Neural progenitor cell (in vitro differentiated cells): ENCODE measurements at regions not wholly inside any gene's neighbourhood (a gene's known extent, or its start where the extent isn't known, plus 50 kb on each side); places are given as distances from the start of the nearest gene placed in this dataset.

ENCODE experiments used
- CTCF ChIP-seq: fragments of 200-600 bp; sonication (generic); IDR thresholded peaks from 2 replicates; pipeline ENCODE4 v1.5.1; 2017; ENCODE audit warnings: antibody characterized with exemption, mild to moderate bottlenecking
- EZH2 ChIP-seq: fragments of 200-600 bp; sonication (generic); IDR thresholded peaks from 2 replicates; pipeline ENCODE4 v1.6.1; 2017; ENCODE audit warnings: antibody characterized with exemption, mild to moderate bottlenecking, moderate library complexity
- EZH2phosphoT487 ChIP-seq: fragments of 200-600 bp; sonication (generic); IDR thresholded peaks from 2 replicates; pipeline ENCODE4 v1.6.1; 2017; ENCODE audit warnings: antibody characterized with exemption

GRCh38 chr2:119083416-119083815 is 75.1 kb downstream of the C1QL2 start:
- TF ChIP-seq CTCF (no peak), EZH2 (no peak), EZH2phosphoT487 (no peak)
